GM19324 (cell line): ENCODE measurements at regions not wholly inside any gene's neighbourhood (a gene's known extent, or its start where the extent isn't known, plus 50 kb on each side); places are given as distances from the start of the nearest gene placed in this dataset.
"Not testable (repeated sequence)": the region's sequence is repeated elsewhere in the genome, so short reads cannot be mapped to it uniquely, and the experiment has no call there.

Source experiments
- ATAC-seq: cut with Tn5 transposase; IDR thresholded peaks from one replicate; pipeline ENCODE4 v1.9.1; 2021; ENCODE audit warnings: mild to moderate bottlenecking, moderate library complexity; ENCODE audit not compliant: unreplicated experiment, low FRiP score

- not testable (repeated sequence) for ATAC-seq
Observed at GRCh38 chr5:99495456-99495855, 566.6 kb upstream of the CHD1 start.

- ATAC-seq, result not testable (repeated sequence)
Observed at GRCh38 chr5:99478450-99478849, 549.6 kb upstream of the CHD1 start.

GRCh38 chr5:99473328-99473727, 544.5 kb upstream of the CHD1 start:
- ATAC-seq, result not testable (repeated sequence)

- ATAC-seq, result not testable (repeated sequence)
Observed at GRCh38 chr5:99471726-99472125, 542.9 kb upstream of the CHD1 start.

GRCh38 chr5:99471178-99471577, 542.4 kb upstream of the CHD1 start:
- not testable (repeated sequence) for ATAC-seq

GRCh38 chr5:99470636-99471035, 541.8 kb upstream of the CHD1 start:
- ATAC-seq, result not testable (repeated sequence)

- no peak for ATAC-seq
Observed at GRCh38 chr5:99460701-99461100, 531.9 kb upstream of the CHD1 start.

- no peak for ATAC-seq
Observed at GRCh38 chr5:99453196-99453595, 524.4 kb upstream of the CHD1 start.

GRCh38 chr5:99449786-99450185, 521.0 kb upstream of the CHD1 start:
- ATAC-seq, result no peak

GRCh38 chr5:99445805-99446204, 517.0 kb upstream of the CHD1 start:
- ATAC-seq, result no peak

GRCh38 chr5:99441235-99441634, 512.4 kb upstream of the CHD1 start:
- no peak for ATAC-seq

GRCh38 chr5:99438619-99439018, 509.8 kb upstream of the CHD1 start:
- ATAC-seq, result no peak

GRCh38 chr5:99437986-99438385, 509.2 kb upstream of the CHD1 start:
- no peak for ATAC-seq

GRCh38 chr5:99423396-99423795, 494.6 kb upstream of the CHD1 start:
- not testable (repeated sequence) for ATAC-seq

- not testable (repeated sequence) for ATAC-seq
Observed at GRCh38 chr5:99418640-99419039, 489.8 kb upstream of the CHD1 start.

- ATAC-seq, result not testable (repeated sequence)
Observed at GRCh38 chr5:99410386-99410785, 481.6 kb upstream of the CHD1 start.

GRCh38 chr5:99404764-99405302, 476.0 kb upstream of the CHD1 start:
- ATAC-seq, result not testable (repeated sequence)

GRCh38 chr5:99400571-99400970, 471.8 kb upstream of the CHD1 start:
- ATAC-seq, result not testable (repeated sequence)

GRCh38 chr5:99398976-99399375, 470.2 kb upstream of the CHD1 start:
- no peak for ATAC-seq

- no peak for ATAC-seq
Observed at GRCh38 chr5:99386406-99387077, 457.7 kb upstream of the CHD1 start.

- ATAC-seq, result no peak
Observed at GRCh38 chr5:99379187-99379586, 450.4 kb upstream of the CHD1 start.

- no peak for ATAC-seq
Observed at GRCh38 chr5:99378443-99378842, 449.6 kb upstream of the CHD1 start.
